Stimulated activated naive B cell treated with anti-CD40 and anti-IgM and Interleukin-4, amounts not matched to agents 10 μg/mL and 1 μg/mL and 100 μg/mL, for 72 hours (primary cell): ENCODE measurements at regions not wholly inside any gene's neighbourhood (a gene's known extent, or its start where the extent isn't known, plus 50 kb on each side); places are given as distances from the start of the nearest gene placed in this dataset.

ENCODE experiments used
- ATAC-seq, 2 donors: fragments of 150-1000 bp; cut with Tn5 transposase; replicated peaks; 2 replicates each; pipeline ENCODE4 v1.10.0; 2021; ENCODE audit warnings: moderate library complexity in 1 of 2
- DNase-seq: peaks from one replicate; pipeline ENCODE4 v3.0.0; 2021
- H3K27ac Mint-ChIP-seq: one replicate; pipeline ENCODE4 v1.8.0; 2022; ENCODE audit warnings: mild to moderate bottlenecking, mixed read lengths
- H3K27me3 Mint-ChIP-seq, 2 donors: one replicate each; pipeline ENCODE4 v1.8.0; 2022; ENCODE audit warnings: mixed read lengths in 2 of 2
- H3K36me3 Mint-ChIP-seq, 2 donors: one replicate each; pipeline ENCODE4 v1.8.0; 2022; ENCODE audit warnings: mixed read lengths in 2 of 2, mild to moderate bottlenecking in 1 of 2
- H3K4me1 Mint-ChIP-seq, 2 donors: one replicate each; pipeline ENCODE4 v1.8.0; 2022; ENCODE audit warnings: mixed read lengths in 2 of 2, mild to moderate bottlenecking in 1 of 2
- H3K4me3 Mint-ChIP-seq, 2 donors: one replicate each; pipeline ENCODE4 v1.8.0; 2022; ENCODE audit warnings: mild to moderate bottlenecking in 2 of 2, mixed read lengths in 2 of 2, moderate library complexity in 1 of 2
- H3K9me3 Mint-ChIP-seq, 2 donors: one replicate each; pipeline ENCODE4 v1.8.0; 2022; ENCODE audit warnings: mixed read lengths in 2 of 2, mild to moderate bottlenecking in 1 of 2

GRCh38 chr21:40901691-40902090 is 54.7 kb upstream of the DSCAM start:
- no peaks in the 10 kb centered on the region for H3K4me1 Mint-ChIP-seq
- no peak overlapping the region for H3K4me3 Mint-ChIP-seq
- DNase-seq (no peak), ATAC-seq (no peak)
- no peak overlapping the region for H3K27ac Mint-ChIP-seq
- H3K27me3 Mint-ChIP-seq = no peaks in the 10 kb centered on the region
- no peaks in the 10 kb centered on the region for H3K36me3 Mint-ChIP-seq
- H3K9me3 Mint-ChIP-seq = peaks cover 6 to 11% of the 10 kb centered on the region in 2 donors

- H3K9me3 Mint-ChIP-seq = peaks cover under 1 to 5% of the 10 kb centered on the region in 2 donors
- no peaks in the 10 kb centered on the region for H3K4me1 Mint-ChIP-seq
- no peak for ATAC-seq
- no peak overlapping the region for H3K4me3 Mint-ChIP-seq
- no peaks in the 10 kb centered on the region for H3K27me3 Mint-ChIP-seq
- no peak for DNase-seq
- H3K27ac Mint-ChIP-seq = no peak overlapping the region
- no peaks in the 10 kb centered on the region for H3K36me3 Mint-ChIP-seq
Measured at GRCh38 chr21:40902299-40902698, 55.3 kb upstream of the DSCAM start.

- no peaks in the 10 kb centered on the region for H3K4me1 Mint-ChIP-seq
Measured at GRCh38 chr21:40902993-40903392, 56.0 kb upstream of the DSCAM start.

GRCh38 chr21:40905251-40905650 is 58.3 kb upstream of the DSCAM start:
- Mint-ChIP-seq H3K9me3 (no peaks in the 10 kb centered on the region), H3K27me3 (no peaks in the 10 kb centered on the region), H3K36me3 (no peaks in the 10 kb centered on the region), H3K27ac (no peak overlapping the region), H3K4me1 (no peaks in the 10 kb centered on the region), H3K4me3 (no peak overlapping the region)
- no peak for DNase-seq
- no peak for ATAC-seq

More at GRCh38 chr21:40902993-40903392, 56.0 kb upstream of the DSCAM start:
- Mint-ChIP-seq H3K36me3 (no peaks in the 10 kb centered on the region), H3K27me3 (no peaks in the 10 kb centered on the region), H3K4me3 (no peak overlapping the region), H3K27ac (no peak overlapping the region), H3K9me3 (peaks cover 0 to 4% of the 10 kb centered on the region in 2 donors)
- no peak for DNase-seq
- ATAC-seq = no peak

DNA sequence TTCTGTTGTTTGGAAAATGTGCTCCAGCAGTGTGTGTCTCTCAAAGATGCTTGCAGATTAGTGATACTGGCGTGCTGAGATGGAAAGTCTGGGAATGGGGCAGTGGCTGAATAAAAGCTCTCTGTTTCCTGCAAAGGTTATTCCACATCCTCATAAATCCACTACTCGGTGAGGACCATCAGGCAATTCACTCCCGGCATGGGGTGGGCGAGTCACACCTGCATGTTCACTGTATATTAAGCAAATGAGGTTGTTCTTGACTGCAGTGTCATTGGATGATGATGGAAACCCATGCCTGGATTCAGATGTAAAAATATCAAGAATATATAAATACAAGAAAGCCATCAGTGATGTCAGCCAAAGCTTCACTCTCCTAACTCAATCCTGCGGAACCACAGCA is 65.4 kb upstream of the DSCAM start:
- Mint-ChIP-seq H3K27me3 (peaks cover 0 to 11% of the 10 kb centered on the region in 2 donors), H3K27ac (no peak overlapping the region), H3K4me1 (no peaks in the 10 kb centered on the region), H3K9me3 (peaks cover 9 to 14% of the 10 kb centered on the region in 2 donors), H3K36me3 (no peaks in the 10 kb centered on the region), H3K4me3 (no peak overlapping the region)
- no peak for DNase-seq
- ATAC-seq = no peak

DNA sequence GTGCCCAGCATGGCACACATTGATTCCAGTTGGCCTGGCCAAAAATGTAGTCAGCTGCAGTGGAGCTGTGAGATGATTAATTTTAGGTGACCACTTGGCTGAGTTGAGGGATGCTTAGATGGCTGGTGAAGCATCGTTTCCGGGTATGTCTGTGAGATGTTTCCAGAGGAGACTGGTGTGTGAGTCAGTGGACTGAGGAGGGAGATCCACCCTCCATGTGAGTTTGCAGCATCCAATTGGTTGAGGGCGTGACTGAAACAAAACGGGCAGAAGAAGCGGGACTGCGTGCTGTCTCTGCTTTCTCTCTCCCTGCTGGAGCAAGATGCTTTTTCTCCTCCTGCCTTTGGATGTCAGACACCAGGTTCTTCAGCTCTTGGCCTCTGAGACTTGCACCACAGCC is 68.2 kb upstream of the DSCAM start:
- no peak overlapping the region for H3K4me3 Mint-ChIP-seq

GRCh38 chr21:40923407-40923806 is 76.4 kb upstream of the DSCAM start:
- Mint-ChIP-seq H3K4me3 (no peak overlapping the region), H3K27me3 (no peaks in the 10 kb centered on the region), H3K27ac (no peak overlapping the region), H3K4me1 (no peaks in the 10 kb centered on the region), H3K36me3 (no peaks in the 10 kb centered on the region), H3K9me3 (peaks cover 8 to 12% of the 10 kb centered on the region in 2 donors)
- ATAC-seq (no peak), DNase-seq (no peak)

More for the DNA sequence above, 68.2 kb upstream of the DSCAM start:
- Mint-ChIP-seq H3K27me3 (peaks cover 0 to 11% of the 10 kb centered on the region in 2 donors), H3K9me3 (peaks cover 12 to 14% of the 10 kb centered on the region in 2 donors), H3K36me3 (no peaks in the 10 kb centered on the region), H3K27ac (no peak overlapping the region), H3K4me1 (no peaks in the 10 kb centered on the region)
- ATAC-seq (no peak), DNase-seq (no peak)

DNA sequence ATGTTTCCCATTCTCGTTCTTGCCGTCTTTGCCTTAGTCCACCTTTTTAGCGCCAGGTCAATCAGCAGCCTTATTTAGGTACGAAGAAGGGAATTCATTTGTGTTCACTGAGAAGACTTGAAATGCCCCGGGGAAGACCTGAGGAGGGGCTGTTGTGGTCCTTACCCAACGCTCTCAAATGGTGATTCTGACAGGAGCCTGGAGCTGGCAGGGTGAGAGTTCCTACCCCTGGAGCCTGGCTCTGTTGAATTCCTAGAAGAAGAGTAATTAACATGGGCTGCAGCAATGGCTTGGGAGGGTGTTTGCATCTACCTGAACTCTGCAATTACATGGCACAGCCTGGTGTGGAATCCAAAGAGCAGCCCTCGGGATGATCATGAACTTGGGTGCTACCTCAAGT is 76.9 kb upstream of the DSCAM start:
- H3K9me3 Mint-ChIP-seq = peaks cover 11 to 14% of the 10 kb centered on the region in 2 donors
- H3K27me3 Mint-ChIP-seq = no peaks in the 10 kb centered on the region
- H3K4me3 Mint-ChIP-seq = no peak overlapping the region

GRCh38 chr21:40924641-40925040 is 77.7 kb upstream of the DSCAM start:
- ATAC-seq = no peak
- Mint-ChIP-seq H3K27me3 (peaks cover 0 to 1% of the 10 kb centered on the region in 2 donors), H3K36me3 (no peaks in the 10 kb centered on the region), H3K27ac (no peak overlapping the region), H3K9me3 (peaks cover 13 to 18% of the 10 kb centered on the region in 2 donors), H3K4me3 (no peak overlapping the region), H3K4me1 (no peaks in the 10 kb centered on the region)
- DNase-seq = no peak

More for the DNA sequence above, 76.9 kb upstream of the DSCAM start:
- DNase-seq = no peak
- no peak for ATAC-seq
- no peaks in the 10 kb centered on the region for H3K36me3 Mint-ChIP-seq
- H3K27ac Mint-ChIP-seq = no peak overlapping the region
- no peaks in the 10 kb centered on the region for H3K4me1 Mint-ChIP-seq

DNA sequence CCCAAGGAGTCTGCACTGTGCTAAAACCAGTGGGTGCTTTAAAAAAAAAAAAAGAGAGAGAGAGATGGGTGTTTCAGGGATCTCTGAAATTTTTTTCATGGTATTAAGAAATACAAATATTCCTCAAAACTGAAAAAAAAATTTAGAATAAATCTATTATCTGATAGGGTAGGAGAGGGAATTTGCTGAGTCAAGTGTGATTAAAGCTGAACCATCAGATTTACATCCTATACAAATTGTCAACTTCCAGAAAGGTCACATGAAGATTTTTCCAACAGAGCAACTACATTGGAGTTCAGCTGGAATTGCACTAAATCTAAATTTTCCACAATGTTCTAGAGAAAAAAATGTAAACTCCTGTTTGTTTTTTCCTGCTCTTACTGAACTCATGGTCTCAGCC is 79.3 kb upstream of the DSCAM start:
- Mint-ChIP-seq H3K36me3 (no peaks in the 10 kb centered on the region), H3K4me3 (no peak overlapping the region), H3K27ac (no peak overlapping the region), H3K27me3 (peaks cover 0 to 4% of the 10 kb centered on the region in 2 donors), H3K4me1 (no peaks in the 10 kb centered on the region), H3K9me3 (peaks cover 17 to 22% of the 10 kb centered on the region in 2 donors)
- DNase-seq (no peak), ATAC-seq (no peak)

DNA sequence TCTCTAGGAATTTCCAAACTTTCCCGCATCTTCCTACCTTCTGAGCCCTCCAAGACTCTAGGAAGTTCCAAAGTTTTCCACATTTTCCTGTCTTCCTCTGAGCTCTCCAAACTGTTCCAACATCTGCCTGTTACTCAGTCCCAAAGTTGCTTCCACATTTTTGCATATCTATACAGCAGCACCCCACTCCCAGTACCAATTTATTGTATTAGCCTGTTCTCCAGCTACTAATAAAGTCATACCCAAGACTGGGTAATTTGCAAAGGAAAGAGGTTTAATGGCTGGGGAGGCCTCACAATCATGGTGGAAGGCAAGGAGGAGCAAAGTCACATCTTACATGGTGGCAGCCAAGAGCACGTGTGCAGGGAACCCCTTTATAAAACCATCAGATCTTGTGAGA is 82.9 kb upstream of the DSCAM start:
- H3K27me3 Mint-ChIP-seq = peaks cover 0 to 4% of the 10 kb centered on the region in 2 donors
- no peak for DNase-seq
- H3K4me1 Mint-ChIP-seq = no peaks in the 10 kb centered on the region
- no peaks in the 10 kb centered on the region for H3K36me3 Mint-ChIP-seq
- peaks cover 22% of the 10 kb centered on the region in 2 donors for H3K9me3 Mint-ChIP-seq
- H3K27ac Mint-ChIP-seq = no peak overlapping the region
- no peak for ATAC-seq
- no peak overlapping the region for H3K4me3 Mint-ChIP-seq

DNA sequence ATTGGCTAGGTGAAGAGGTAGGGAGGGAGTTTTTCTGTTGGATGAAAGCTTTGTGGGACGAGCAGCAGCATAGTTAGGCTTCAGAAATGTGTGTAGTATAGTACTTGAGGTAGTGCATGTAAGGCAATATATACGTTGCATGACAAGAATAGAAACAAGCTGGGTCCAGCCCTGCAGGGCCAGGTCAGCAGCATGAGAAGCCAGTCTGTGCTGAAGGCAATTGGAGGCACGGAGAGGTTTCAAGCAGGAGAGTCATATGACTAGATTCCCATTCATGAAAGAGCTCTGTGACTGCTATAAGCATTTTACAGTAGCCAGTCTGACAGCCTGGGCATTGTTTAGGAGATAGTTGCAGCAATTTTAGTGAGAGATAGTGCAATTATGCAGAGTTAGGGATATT is 84.2 kb upstream of the DSCAM start:
- H3K27ac Mint-ChIP-seq = no peak overlapping the region
- ATAC-seq = no peak
- H3K27me3 Mint-ChIP-seq = peaks cover 0 to 4% of the 10 kb centered on the region in 2 donors
- no peaks in the 10 kb centered on the region for H3K36me3 Mint-ChIP-seq
- peaks cover 22% of the 10 kb centered on the region in 2 donors for H3K9me3 Mint-ChIP-seq
- H3K4me3 Mint-ChIP-seq = no peak overlapping the region
- no peak for DNase-seq
- H3K4me1 Mint-ChIP-seq = no peaks in the 10 kb centered on the region

DNA sequence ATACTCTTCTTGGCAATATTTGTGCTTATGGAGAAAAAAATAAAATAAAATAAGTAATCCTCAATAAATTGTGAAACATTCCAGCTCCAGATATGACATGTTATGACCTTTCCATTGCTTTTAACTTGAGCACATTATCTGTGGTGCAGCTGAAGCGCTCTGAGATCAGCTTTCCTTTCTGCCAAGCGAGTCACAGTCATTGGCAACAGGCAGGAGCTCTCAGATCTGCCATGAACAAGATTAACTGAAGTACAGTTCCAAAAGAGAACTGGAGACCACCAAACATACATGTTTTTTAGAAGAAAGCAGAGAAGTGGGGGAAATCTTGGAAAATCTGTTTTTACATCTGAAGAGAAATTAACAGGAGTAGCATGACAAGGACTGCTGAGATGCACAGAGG is 89.2 kb upstream of the DSCAM start:
- H3K27me3 Mint-ChIP-seq = no peaks in the 10 kb centered on the region
- no peaks in the 10 kb centered on the region for H3K4me1 Mint-ChIP-seq
- ATAC-seq (no peak), DNase-seq (no peak)
- no peak overlapping the region for H3K4me3 Mint-ChIP-seq
- no peaks in the 10 kb centered on the region for H3K36me3 Mint-ChIP-seq
- H3K27ac Mint-ChIP-seq = no peak overlapping the region
- peaks cover 0 to 6% of the 10 kb centered on the region in 2 donors for H3K9me3 Mint-ChIP-seq

DNA sequence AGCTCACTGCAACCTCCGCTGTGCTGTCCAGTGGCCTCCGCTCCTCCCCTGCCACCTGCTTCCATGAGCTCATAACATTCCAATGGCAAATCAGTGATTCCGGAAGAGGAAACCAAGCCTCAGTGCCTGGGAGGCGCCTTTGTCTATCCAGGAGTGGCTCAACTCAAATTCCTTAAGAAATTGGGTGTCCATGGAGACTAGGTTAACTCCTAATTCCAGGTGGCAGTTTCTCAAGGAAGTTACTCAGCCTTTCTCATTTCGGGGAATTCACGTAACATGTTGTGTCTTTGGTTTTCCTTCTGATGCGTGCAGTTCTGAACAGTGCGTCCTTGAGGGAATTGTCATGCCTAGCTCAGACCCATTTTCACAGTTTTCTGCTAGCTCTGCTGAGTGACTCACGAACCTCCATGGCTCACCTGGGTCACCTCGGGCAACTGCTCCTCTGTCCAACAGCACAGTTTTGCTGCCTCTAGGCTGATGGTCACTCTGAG is 89.9 kb upstream of the DSCAM start:
- Mint-ChIP-seq H3K4me1 (no peaks in the 10 kb centered on the region), H3K27me3 (no peaks in the 10 kb centered on the region), H3K27ac (no peak overlapping the region), H3K4me3 (no peak overlapping the region), H3K9me3 (peaks cover 2 to 4% of the 10 kb centered on the region in 2 donors), H3K36me3 (no peaks in the 10 kb centered on the region)
- no peak for DNase-seq
- no peak for ATAC-seq

DNA sequence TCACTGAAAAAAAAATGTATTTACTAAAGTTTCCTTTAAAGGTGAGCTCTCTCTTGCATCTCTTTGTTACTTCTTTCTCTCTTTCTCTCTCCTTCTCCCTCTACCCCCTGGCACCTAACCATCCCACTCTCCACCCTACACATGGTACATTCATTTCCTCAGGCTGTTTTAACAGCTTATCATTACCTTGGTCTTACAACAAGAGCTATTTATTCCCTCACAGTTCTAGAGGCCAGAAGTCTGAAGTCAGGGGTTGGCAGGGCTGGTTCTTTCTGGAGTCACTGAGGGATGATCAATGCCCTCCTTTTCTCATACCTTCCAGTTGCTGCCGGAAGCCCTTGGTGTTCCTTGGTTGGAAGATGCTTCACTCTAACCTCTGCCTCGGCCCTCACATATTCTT is 91.1 kb upstream of the DSCAM start:
- Mint-ChIP-seq H3K36me3 (no peaks in the 10 kb centered on the region), H3K9me3 (peaks cover 3 to 4% of the 10 kb centered on the region in 2 donors), H3K27ac (no peak overlapping the region), H3K4me1 (no peaks in the 10 kb centered on the region), H3K4me3 (no peak overlapping the region), H3K27me3 (no peaks in the 10 kb centered on the region)
- no peak for ATAC-seq
- no peak for DNase-seq

- H3K4me3 Mint-ChIP-seq = no peak overlapping the region
- no peak overlapping the region for H3K27ac Mint-ChIP-seq
- H3K27me3 Mint-ChIP-seq = no peaks in the 10 kb centered on the region
- no peaks in the 10 kb centered on the region for H3K4me1 Mint-ChIP-seq
- H3K36me3 Mint-ChIP-seq = no peaks in the 10 kb centered on the region
- DNase-seq (no peak), ATAC-seq (no peak)
- peaks cover 3 to 4% of the 10 kb centered on the region in 2 donors for H3K9me3 Mint-ChIP-seq
Measured at GRCh38 chr21:40938611-40939010, 91.7 kb upstream of the DSCAM start.
